Endothelial cell of umbilical vein (primary cell): ENCODE measurements at regions not wholly inside any gene's neighbourhood (a gene's known extent, or its start where the extent isn't known, plus 50 kb on each side); places are given as distances from the start of the nearest gene placed in this dataset.

Experiments
- BruUV-seq: library from RNA; stranded (reverse); fragments of 400-500 nt; replicated peaks from 2 replicates; lab custom pipeline; 2021; lab: Mats Ljungman, UMichigan
- CTCF ChIA-PET: fragments of 300-600, 350-600 bp; sonication (Branson Sonifier 250); formaldehyde crosslinking; loops from one replicate; lab custom pipeline; 2021; ENCODE audit warnings: antibody characterized with exemption, inconsistent platforms; lab: Charles Lee
- POLR2A ChIA-PET: fragments of 300-600, 350-600 bp; sonication (Branson Sonifier 250); formaldehyde crosslinking; loops from one replicate; lab custom pipeline; 2021; ENCODE audit warnings: antibody characterized with exemption, inconsistent platforms; lab: Charles Lee
- DNase-seq: peaks from one replicate; pipeline ENCODE4 v3.0.0-alpha.2; 2011; ENCODE audit warnings: low read depth, low spot score
- FAIRE-seq: peaks from 2 replicates; lab custom pipeline; 2011; peaks lifted over from hg19 to GRCh38; lab: Jason Lieb, UNC
- H2AFZ ChIP-seq: 2 replicates; pipeline ENCODE4 v1.6.0; 2012; ENCODE audit warnings: low read depth, low read length, control low read depth, inconsistent platforms
- H3K27ac ChIP-seq: 2 replicates; pipeline ENCODE4 v1.5.1; 2011; ENCODE audit warnings: low read depth, mild to moderate bottlenecking, control low read depth, low read length, moderate library complexity; ENCODE audit not compliant: insufficient read depth
- H3K27me3 ChIP-seq, 2 experiments: 2 replicates each; pipeline versions ENCODE4 v1.6.0 to v1.6.1; 2011; ENCODE audit warnings: low read length in 2 of 2, mixed read lengths in 1 of 2; ENCODE audit not compliant: control insufficient read depth in 2 of 2, insufficient read depth in 2 of 2
- H3K36me3 ChIP-seq, 2 experiments: 2 replicates in 1 of 2; 3 replicates in 1 of 2; pipeline ENCODE4 v1.5.1; 2011; ENCODE audit warnings: low read length in 2 of 2, mild to moderate bottlenecking in 1 of 2, moderate library complexity in 1 of 2; ENCODE audit not compliant: control insufficient read depth in 2 of 2, insufficient read depth in 2 of 2; ENCODE audit errors: extremely low read depth in 1 of 2
- H3K4me1 ChIP-seq: 3 replicates; pipeline ENCODE4 v1.5.1; 2011; ENCODE audit warnings: mild to moderate bottlenecking, low read length; ENCODE audit not compliant: control insufficient read depth, insufficient read depth; ENCODE audit errors: extremely low read depth
- H3K4me2 ChIP-seq: 2 replicates; pipeline ENCODE4 v1.6.1; 2011; ENCODE audit warnings: low read length, control low read depth, mixed read lengths; ENCODE audit not compliant: insufficient read depth
- H3K4me3 ChIP-seq, 3 experiments: fragments of 200-600 bp in 1 of 3; sonication (generic), shearing (Covaris generic) in 1 of 3; replicated peaks in 1 of 3; 2 replicates each; pipeline ENCODE4 v1.5.1; 2011 to 2016; ENCODE audit warnings: control low read depth in 3 of 3, low read length in 3 of 3, mild to moderate bottlenecking in 2 of 3, inconsistent platforms in 1 of 3, low read depth in 1 of 3, moderate library complexity in 1 of 3; ENCODE audit not compliant: insufficient read depth in 1 of 3
- H3K79me2 ChIP-seq: 2 replicates; pipeline ENCODE4 v1.6.0; 2012; ENCODE audit warnings: low read length, inconsistent platforms; ENCODE audit not compliant: control insufficient read depth, insufficient read depth
- H3K9ac ChIP-seq: replicated peaks from 2 replicates; pipeline ENCODE3; 2011; ENCODE audit warnings: low read length, control low read depth; ENCODE audit not compliant: insufficient read depth; ENCODE audit errors: extremely low read depth
- H3K9me1 ChIP-seq: replicated peaks from 3 replicates; pipeline ENCODE4 v1.6.0; 2011; ENCODE audit warnings: mild to moderate bottlenecking, low read length; ENCODE audit not compliant: control insufficient read depth, insufficient read depth; ENCODE audit errors: extremely low read depth
- H3K9me3 ChIP-seq: replicated peaks from 2 replicates; pipeline ENCODE4 v1.5.1; 2012; ENCODE audit warnings: low read length, inconsistent platforms; ENCODE audit not compliant: control insufficient read depth, insufficient read depth
- H4K20me1 ChIP-seq: replicated peaks from 2 replicates; pipeline ENCODE3; 2011; ENCODE audit warnings: mild to moderate bottlenecking, low read length; ENCODE audit not compliant: control insufficient read depth, insufficient read depth; ENCODE audit errors: extremely low read depth
- CTCF ChIP-seq, 2 donors: IDR thresholded peaks; 1 replicate in 1 of 2; 2 replicates in 1 of 2; pipeline ENCODE4 v1.5.1; 2011; ENCODE audit warnings: low read length in 2 of 2, mild to moderate bottlenecking in 2 of 2, moderate library complexity in 2 of 2, control low read depth in 1 of 2, inconsistent platforms in 1 of 2, low read depth in 1 of 2; ENCODE audit not compliant: insufficient read depth in 1 of 2; ENCODE audit errors: extremely low read depth in 1 of 2
- EZH2 ChIP-seq: IDR thresholded peaks from 2 replicates; pipeline ENCODE4 v1.6.1; 2012; ENCODE audit warnings: borderline replicate concordance, low read depth, mild to moderate bottlenecking, moderate library complexity, low read length, inconsistent platforms; ENCODE audit not compliant: severe bottlenecking
- FOS ChIP-seq: IDR thresholded peaks from 2 replicates; pipeline ENCODE4 v1.6.1; 2011; ENCODE audit warnings: mild to moderate bottlenecking, low read length, moderate library complexity, borderline replicate concordance; ENCODE audit not compliant: insufficient read depth
- GATA2 ChIP-seq: IDR thresholded peaks from 2 replicates; pipeline ENCODE4 v1.7.0; 2011; ENCODE audit warnings: low read depth, mild to moderate bottlenecking, moderate library complexity, mixed read lengths, low read length; ENCODE audit not compliant: insufficient read length, insufficient read depth
- JUN ChIP-seq: IDR thresholded peaks from 2 replicates; pipeline ENCODE4 v1.6.1; 2011; ENCODE audit warnings: borderline replicate concordance, low read depth; ENCODE audit not compliant: insufficient read length, insufficient read depth
- MYC ChIP-seq: IDR thresholded peaks from one replicate; pipeline ENCODE4 v1.6.1; 2011; ENCODE audit warnings: mild to moderate bottlenecking, low read depth, low read length
- POLR2A ChIP-seq: IDR thresholded peaks from 2 replicates; pipeline ENCODE4 v1.6.1; 2012; ENCODE audit warnings: low read depth, mild to moderate bottlenecking, control low read depth, low read length
- POLR2AphosphoS5 ChIP-seq: IDR thresholded peaks from 2 replicates; pipeline ENCODE4 v1.6.1; 2012; ENCODE audit warnings: low read depth, mild to moderate bottlenecking, control low read depth, low read length, moderate library complexity; ENCODE audit not compliant: insufficient read depth
- dilution Hi-C: fragments of 300-500 bp; cut with MboI; formaldehyde crosslinking; loops from one replicate; pipeline ENCODE4 v1.15.0; 2019; ENCODE audit warnings: low sequenced_read_pairs; ENCODE audit not compliant: extremely low pct_ligation_motif_present
- intact Hi-C: fragments of 100-400 bp; cut with micrococcal nuclease; formaldehyde crosslinking; loops from one replicate; pipeline ENCODE4 v1.10.0; 2022
- TF ChIP-seq, protein P1 (sequence below): IDR thresholded peaks from 2 replicates; pipeline ENCODE4 v1.6.1; 2011; ENCODE audit not compliant: insufficient read depth, insufficient read length

- no peak for DNase-seq
- Histone ChIP-seq H3K9me3 (no peaks in the 10 kb centered on the region), H3K27ac (no peak overlapping the region), H3K4me3 (no peak overlapping the region), H2AFZ (no peak overlapping the region), H4K20me1 (no peaks in the 10 kb centered on the region), H3K4me2 (no peak overlapping the region), H3K27me3 (no peaks in the 10 kb centered on the region), H3K4me1 (no peaks in the 10 kb centered on the region), H3K36me3 (no peaks in the 10 kb centered on the region), H3K9ac (no peak overlapping the region), H3K79me2 (no peaks in the 10 kb centered on the region), H3K9me1 (no peaks in the 10 kb centered on the region)
- no TSS peak for BruUV-seq
- intact Hi-C loops: no loop called here
- POLR2A ChIA-PET: no interaction called here
- FAIRE-seq: no peak
- TF ChIP-seq, protein P1, sequence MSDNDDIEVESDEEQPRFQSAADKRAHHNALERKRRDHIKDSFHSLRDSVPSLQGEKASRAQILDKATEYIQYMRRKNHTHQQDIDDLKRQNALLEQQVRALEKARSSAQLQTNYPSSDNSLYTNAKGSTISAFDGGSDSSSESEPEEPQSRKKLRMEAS: no peak
- TF ChIP-seq POLR2A: no peak
- TF ChIP-seq POLR2AphosphoS5: no peak
- TF ChIP-seq FOS: no peak
- CTCF ChIA-PET: interaction anchor here (1.0 kb wide), 1 partner anchor 43 kb away, joined by 3 read pairs; no protein-coding TSS in a partner anchor
- dilution Hi-C loops: no loop called here
Observed at GRCh38 chr6:164066766-164067165, 652.2 kb downstream of the QKI start.

DNA sequence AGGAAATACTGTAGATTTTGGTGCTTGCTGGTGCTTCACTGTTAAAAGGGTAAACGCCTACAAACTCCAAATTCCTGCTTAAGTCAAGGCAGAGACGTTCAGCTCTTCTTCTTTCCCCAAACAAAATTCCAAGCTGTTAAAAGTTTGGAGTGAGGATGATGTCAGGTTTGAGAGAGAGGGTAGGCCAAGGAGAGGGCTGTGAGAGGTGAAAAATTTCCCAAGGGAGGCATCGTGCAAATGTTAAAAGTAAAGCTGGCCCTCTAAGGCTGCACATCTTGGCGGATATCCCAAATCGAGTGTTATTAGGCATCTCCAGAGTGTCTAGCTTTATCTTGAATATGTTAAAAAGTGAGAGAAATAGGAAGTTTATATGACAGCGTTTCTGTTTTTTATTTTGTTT is 651.8 kb downstream of the QKI start:
- ChIA-PET CTCF (interaction anchor here (1.0 kb wide), 1 partner anchor 43 kb away, joined by 3 read pairs; no protein-coding TSS in a partner anchor), POLR2A (no interaction called here)
- intact Hi-C loops (no loop called here), dilution Hi-C loops (no loop called here)
- H3K9me1 ChIP-seq: no peaks in the 10 kb centered on the region
- no peak overlapping the region for H2AFZ ChIP-seq
- BruUV-seq: no TSS peak
- H3K27ac ChIP-seq: no peak overlapping the region
- no peak overlapping the region for H3K4me2 ChIP-seq
- H3K4me1 ChIP-seq: no peaks in the 10 kb centered on the region
- H3K79me2 ChIP-seq: no peaks in the 10 kb centered on the region
- no peak for TF ChIP-seq GATA2
- no peak for TF ChIP-seq FOS
- no peak for TF ChIP-seq JUN
- no peak for TF ChIP-seq MYC
- TF ChIP-seq, protein P1: no peak
- TF ChIP-seq POLR2A: no peak
- no peak for TF ChIP-seq POLR2AphosphoS5
- no peak for TF ChIP-seq CTCF (IDR thresholded peaks at IDR 0.05; ENCODE audit: extremely low read depth in 1 of 2, insufficient read depth in 1 of 2, low read depth in 1 of 2, low read length in 2 of 2)
- TF ChIP-seq EZH2: no peak
- no peaks in the 10 kb centered on the region for H4K20me1 ChIP-seq
- H3K9ac ChIP-seq: no peak overlapping the region
- no peaks in the 10 kb centered on the region for H3K27me3 ChIP-seq
- no peaks in the 10 kb centered on the region for H3K9me3 ChIP-seq
- H3K36me3 ChIP-seq: no peaks in the 10 kb centered on the region
- FAIRE-seq (no peak), DNase-seq (no peak)
- H3K4me3 ChIP-seq: no peak overlapping the region
